Loucy (cell line): ENCODE measurements at regions not wholly inside any gene's neighbourhood (a gene's known extent, or its start where the extent isn't known, plus 50 kb on each side); places are given as distances from the start of the nearest gene placed in this dataset.

Experiments
- H2AFZ ChIP-seq: fragments of 200-600 bp; sonication (generic); 2 replicates; pipeline ENCODE4 v1.6.0; 2016; ENCODE audit warnings: antibody characterized with exemption, mild to moderate bottlenecking, low read length, moderate library complexity
- H3F3A ChIP-seq: fragments of 200-600 bp; 2 replicates; pipeline ENCODE4 v1.6.0; 2016; ENCODE audit warnings: antibody characterized with exemption, low read depth, mild to moderate bottlenecking
- H3K27me3 ChIP-seq: fragments of 200-600 bp; sonication (generic); 2 replicates; pipeline ENCODE4 v1.6.1; 2014; ENCODE audit warnings: low read length, mild to moderate bottlenecking; ENCODE audit not compliant: insufficient read depth, poor library complexity, severe bottlenecking
- H3K36me3 ChIP-seq: fragments of 200-600 bp; sonication (generic); 2 replicates; pipeline ENCODE4 v1.6.1; 2016; ENCODE audit warnings: low read length; ENCODE audit not compliant: insufficient read depth
- H3K4me1 ChIP-seq: fragments of 200-600 bp; sonication (generic); 2 replicates; pipeline ENCODE4 v1.5.1; 2014; ENCODE audit warnings: low read length, mild to moderate bottlenecking; ENCODE audit not compliant: insufficient read depth, poor library complexity, severe bottlenecking
- H3K4me2 ChIP-seq: fragments of 200-600 bp; sonication (generic); 2 replicates; pipeline ENCODE4 v1.6.0; 2014; ENCODE audit warnings: antibody characterized with exemption, low read length, low read depth, mild to moderate bottlenecking; ENCODE audit not compliant: poor library complexity, severe bottlenecking
- H3K4me3 ChIP-seq: fragments of 200-600 bp; sonication (generic); 2 replicates; pipeline ENCODE4 v1.5.1; 2014; ENCODE audit warnings: low read length, mild to moderate bottlenecking, mixed read lengths; ENCODE audit not compliant: poor library complexity, severe bottlenecking
- H3K79me2 ChIP-seq: fragments of 200-600 bp; sonication (generic); 2 replicates; pipeline ENCODE4 v1.6.1; 2014; ENCODE audit warnings: low read length; ENCODE audit not compliant: insufficient read depth
- H3K9ac ChIP-seq: fragments of 200-600 bp; sonication (generic); 2 replicates; pipeline ENCODE4 v1.6.0; 2014; ENCODE audit warnings: mild to moderate bottlenecking, low read depth, low read length, moderate library complexity; ENCODE audit not compliant: poor library complexity, severe bottlenecking
- H3K9me2 ChIP-seq: fragments of 200-600 bp; sonication (generic); replicated peaks from 2 replicates; pipeline ENCODE4 v1.6.1; 2016; ENCODE audit warnings: low read depth, low read length, mixed read lengths
- H3K9me3 ChIP-seq: fragments of 200-600 bp; sonication (generic); 2 replicates; pipeline ENCODE4 v1.6.1; 2014; ENCODE audit warnings: mild to moderate bottlenecking, antibody characterized with exemption, low read length, low read depth; ENCODE audit not compliant: insufficient read depth
- H4K20me1 ChIP-seq: fragments of 200-600 bp; sonication (generic); 2 replicates; pipeline ENCODE4 v1.6.0; 2014; ENCODE audit warnings: antibody characterized with exemption, low read length, mild to moderate bottlenecking; ENCODE audit not compliant: insufficient read depth, poor library complexity, severe bottlenecking
- CTCF ChIP-seq: fragments of 200-600 bp; sonication (generic); conservative IDR thresholded peaks from 2 replicates; pipeline ENCODE4 v1.5.1; 2014; ENCODE audit warnings: mild to moderate bottlenecking, antibody characterized with exemption, low read length
- EZH2phosphoT487 ChIP-seq: fragments of 200-600 bp; IDR thresholded peaks from 2 replicates; pipeline ENCODE4 v1.6.1; 2018; ENCODE audit warnings: antibody characterized with exemption, mild to moderate bottlenecking, moderate library complexity, borderline replicate concordance

DNA sequence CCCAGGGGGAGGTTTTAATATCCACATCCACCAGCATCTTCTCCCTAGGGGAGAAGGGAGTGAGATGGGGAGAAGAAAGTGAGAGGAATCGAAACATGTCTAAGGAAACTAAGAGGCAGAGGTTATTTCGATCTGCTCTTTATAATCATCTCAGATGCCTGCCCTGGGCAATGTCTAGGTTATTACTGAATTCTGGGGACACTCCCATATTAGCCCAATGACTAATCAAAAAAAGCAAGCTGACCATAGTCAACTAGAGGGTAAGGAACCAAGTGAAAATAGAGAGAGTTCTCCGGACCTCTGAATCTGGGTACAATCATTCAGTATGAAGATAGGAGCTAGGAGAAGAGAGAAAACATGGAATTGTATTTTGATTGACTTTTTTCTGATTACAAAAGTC is 56.7 kb upstream of the EML4 start:
- Histone ChIP-seq H3K79me2 (no peaks in the 10 kb centered on the region), H2AFZ (no peak overlapping the region), H3K4me1 (peaks cover 7% of the 10 kb centered on the region), H3K9me3 (no peaks in the 10 kb centered on the region), H3K4me2 (no peak overlapping the region), H4K20me1 (no peaks in the 10 kb centered on the region), H3K9me2 (no peaks in the 10 kb centered on the region), H3K4me3 (no peak overlapping the region), H3F3A (no peaks in the 10 kb centered on the region), H3K27me3 (no peaks in the 10 kb centered on the region), H3K36me3 (no peaks in the 10 kb centered on the region), H3K9ac (no peak overlapping the region)
- TF ChIP-seq CTCF = no peak
- TF ChIP-seq EZH2phosphoT487 = no peak

DNA sequence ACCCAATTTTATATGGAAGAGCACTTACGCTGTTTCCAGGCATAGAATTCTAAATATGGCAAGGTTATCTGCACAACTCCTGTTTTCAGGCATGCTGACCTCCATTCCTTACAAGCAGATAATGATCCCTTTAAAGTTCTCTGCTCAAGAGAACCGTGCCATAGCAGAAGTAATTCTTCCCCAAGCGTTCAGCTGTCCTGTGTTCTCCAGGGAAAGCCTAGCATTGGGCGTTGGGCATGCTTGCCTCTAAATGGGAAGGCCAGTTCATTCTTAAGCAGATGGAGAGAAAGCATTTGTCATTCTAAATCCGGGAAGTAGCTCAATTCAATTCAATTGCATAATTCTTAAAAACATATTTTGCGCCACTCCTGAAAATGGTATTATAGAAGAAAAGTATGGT is 55.7 kb upstream of the EML4 start:
- Histone ChIP-seq H3K4me3 (no peak overlapping the region), H3K4me1 (peaks cover 15% of the 10 kb centered on the region), H3K27me3 (no peaks in the 10 kb centered on the region), H3K4me2 (no peak overlapping the region), H3K36me3 (no peaks in the 10 kb centered on the region), H3K9ac (no peak overlapping the region), H2AFZ (no peak overlapping the region), H4K20me1 (no peaks in the 10 kb centered on the region), H3K9me3 (no peaks in the 10 kb centered on the region), H3F3A (no peaks in the 10 kb centered on the region), H3K79me2 (no peaks in the 10 kb centered on the region), H3K9me2 (no peaks in the 10 kb centered on the region)
- no peak for TF ChIP-seq CTCF
- TF ChIP-seq EZH2phosphoT487 = no peak

- no peaks in the 10 kb centered on the region for H3K9me3 ChIP-seq
- H3K79me2 ChIP-seq = no peaks in the 10 kb centered on the region
- peaks cover 13% of the 10 kb centered on the region for H3K4me1 ChIP-seq
- no peak overlapping the region for H3K9ac ChIP-seq
- H3K27me3 ChIP-seq = no peaks in the 10 kb centered on the region
- H3K36me3 ChIP-seq = no peaks in the 10 kb centered on the region
- TF ChIP-seq CTCF (no peak), EZH2phosphoT487 (no peak)
- no peaks in the 10 kb centered on the region for H4K20me1 ChIP-seq
- H2AFZ ChIP-seq = no peak overlapping the region
- H3K4me3 ChIP-seq = no peak overlapping the region
- H3K9me2 ChIP-seq = no peaks in the 10 kb centered on the region
- no peak overlapping the region for H3K4me2 ChIP-seq
- H3F3A ChIP-seq = no peaks in the 10 kb centered on the region
Observed at GRCh38 chr2:42114091-42114490, 55.1 kb upstream of the EML4 start.
